HAP-1 (cell line): ENCODE measurements at regions not wholly inside any gene's neighbourhood (a gene's known extent, or its start where the extent isn't known, plus 50 kb on each side); places are given as distances from the start of the nearest gene placed in this dataset.
A peak's percentile ranks its signal among the peaks of the same experiment; 100 is the strongest.

Experiments
- DNase-seq, 2 experiments: peaks; one replicate each; pipeline ENCODE4 v3.0.0-alpha.2; 2016 to 2020; ENCODE audit warnings: low spot score in 2 of 2
- H3K27me3 ChIP-seq: fragments of 250-450 bp; sonication (Bioruptor Pico); 2 replicates; pipeline ENCODE4 v1.5.1; 2020; ENCODE audit warnings: low read depth, mild to moderate bottlenecking, moderate library complexity
- H3K36me3 ChIP-seq: fragments of 250-450 bp; sonication (Bioruptor Pico); replicated peaks from 2 replicates; pipeline ENCODE4 v1.5.1; 2020; ENCODE audit warnings: mild to moderate bottlenecking
- H3K4me1 ChIP-seq: fragments of 250-450 bp; sonication (Bioruptor Pico); 2 replicates; pipeline ENCODE4 v1.5.1; 2020; ENCODE audit warnings: mild to moderate bottlenecking
- H3K4me3 ChIP-seq: fragments of 250-450 bp; sonication (Bioruptor Pico); 2 replicates; pipeline ENCODE4 v1.5.1; 2020; ENCODE audit warnings: mild to moderate bottlenecking, moderate library complexity
- H3K9me3 ChIP-seq: fragments of 250-450 bp; sonication (Bioruptor Pico); 2 replicates; pipeline ENCODE4 v1.5.1; 2020; ENCODE audit warnings: mild to moderate bottlenecking, moderate library complexity
- in situ Hi-C: fragments of 300-500 bp; cut with MboI; formaldehyde crosslinking; loops from 3 replicates; pipeline ENCODE4 v1.14.3; 2020; ENCODE audit warnings: low sequenced_read_pairs, inconsistent platforms, mixed read lengths

- no peaks in the 10 kb centered on the region; the same call in 1 of the 2 replicates for H3K9me3 ChIP-seq
- no peaks in the 10 kb centered on the region for H3K27me3 ChIP-seq
- in situ Hi-C loops: no loop called here
- DNase-seq: no peak
- H3K4me1 ChIP-seq: no peaks in the 10 kb centered on the region
- H3K36me3 ChIP-seq: no peaks in the 10 kb centered on the region
- no peak overlapping the region for H3K4me3 ChIP-seq
These were observed 632.7 kb downstream of the RAPGEF2 start for GRCh38 chr4:159735281-159736207.

- Histone ChIP-seq H3K4me1 (no peaks in the 10 kb centered on the region), H3K4me3 (no peak overlapping the region), H3K36me3 (no peaks in the 10 kb centered on the region), H3K9me3 (no peaks in the 10 kb centered on the region; the same call in 1 of the 2 replicates), H3K27me3 (no peaks in the 10 kb centered on the region)
- in situ Hi-C loops: no loop called here
- no peak for DNase-seq
These were observed 633.5 kb downstream of the RAPGEF2 start for GRCh38 chr4:159736411-159736810.

- H3K9me3 ChIP-seq: no peaks in the 10 kb centered on the region; the same call in 1 of the 2 replicates
- no peaks in the 10 kb centered on the region for H3K36me3 ChIP-seq
- DNase-seq: no peak
- H3K4me1 ChIP-seq: no peaks in the 10 kb centered on the region
- in situ Hi-C loops: no loop called here
- H3K4me3 ChIP-seq: no peak overlapping the region
- H3K27me3 ChIP-seq: no peaks in the 10 kb centered on the region
These were observed 641.1 kb downstream of the RAPGEF2 start for GRCh38 chr4:159743971-159744370.

GRCh38 chr4:159747983-159748382 lies 645.1 kb downstream of the RAPGEF2 start:
- in situ Hi-C loops: no loop called here
- H3K27me3 ChIP-seq: no peaks in the 10 kb centered on the region
- no peak overlapping the region for H3K4me3 ChIP-seq
- no peaks in the 10 kb centered on the region for H3K4me1 ChIP-seq
- H3K9me3 ChIP-seq: no peaks in the 10 kb centered on the region
- no peak for DNase-seq
- H3K36me3 ChIP-seq: no peaks in the 10 kb centered on the region

- Histone ChIP-seq H3K4me3 (no peak overlapping the region), H3K4me1 (no peaks in the 10 kb centered on the region), H3K27me3 (no peaks in the 10 kb centered on the region), H3K9me3 (no peaks in the 10 kb centered on the region), H3K36me3 (no peaks in the 10 kb centered on the region)
- no peak for DNase-seq
- in situ Hi-C loops: no loop called here
These were observed 646.1 kb downstream of the RAPGEF2 start for GRCh38 chr4:159748834-159749444.

GRCh38 chr4:159757499-159757898 lies 654.6 kb downstream of the RAPGEF2 start:
- Histone ChIP-seq H3K27me3 (no peaks in the 10 kb centered on the region), H3K4me3 (no peak overlapping the region), H3K36me3 (no peaks in the 10 kb centered on the region), H3K4me1 (no peaks in the 10 kb centered on the region), H3K9me3 (no peaks in the 10 kb centered on the region)
- in situ Hi-C loops: no loop called here
- DNase-seq: no peak

GRCh38 chr4:159758061-159758460 lies 655.2 kb downstream of the RAPGEF2 start:
- Histone ChIP-seq H3K4me3 (no peak overlapping the region), H3K27me3 (no peaks in the 10 kb centered on the region), H3K36me3 (no peaks in the 10 kb centered on the region), H3K4me1 (no peaks in the 10 kb centered on the region), H3K9me3 (no peaks in the 10 kb centered on the region)
- DNase-seq: no peak
- in situ Hi-C loops: no loop called here

- in situ Hi-C loops: no loop called here
- Histone ChIP-seq H3K9me3 (no peaks in the 10 kb centered on the region), H3K4me3 (no peak overlapping the region), H3K36me3 (no peaks in the 10 kb centered on the region), H3K4me1 (peaks cover 4% of the 10 kb centered on the region; the same call in 1 of the 2 replicates), H3K27me3 (no peaks in the 10 kb centered on the region)
- DNase-seq: no peak
These were observed 659.8 kb downstream of the RAPGEF2 start for GRCh38 chr4:159762672-159763071.

- no peaks in the 10 kb centered on the region for H3K27me3 ChIP-seq
- in situ Hi-C loops: no loop called here
- no peaks in the 10 kb centered on the region for H3K36me3 ChIP-seq
- H3K9me3 ChIP-seq: no peaks in the 10 kb centered on the region
- no peak overlapping the region for H3K4me3 ChIP-seq
- peaks cover 4% of the 10 kb centered on the region; the same call in 1 of the 2 replicates for H3K4me1 ChIP-seq
- peak; percentile 54 to 65 for DNase-seq
These were observed 661.6 kb downstream of the RAPGEF2 start for GRCh38 chr4:159764343-159764952.

GRCh38 chr4:159765382-159765781 lies 662.5 kb downstream of the RAPGEF2 start:
- Histone ChIP-seq H3K4me3 (no peak overlapping the region), H3K4me1 (peaks cover 4% of the 10 kb centered on the region; the same call in 1 of the 2 replicates), H3K36me3 (no peaks in the 10 kb centered on the region), H3K9me3 (no peaks in the 10 kb centered on the region), H3K27me3 (no peaks in the 10 kb centered on the region)
- DNase-seq: no peak
- in situ Hi-C loops: no loop called here

- in situ Hi-C loops: no loop called here
- H3K4me3 ChIP-seq: no peak overlapping the region
- H3K4me1 ChIP-seq: peaks cover 4% of the 10 kb centered on the region; the same call in 1 of the 2 replicates
- no peaks in the 10 kb centered on the region for H3K27me3 ChIP-seq
- no peak for DNase-seq
- no peaks in the 10 kb centered on the region for H3K9me3 ChIP-seq
- no peaks in the 10 kb centered on the region for H3K36me3 ChIP-seq
These were observed 663.4 kb downstream of the RAPGEF2 start for GRCh38 chr4:159766241-159766640.

GRCh38 chr4:159767406-159767805 lies 664.5 kb downstream of the RAPGEF2 start:
- in situ Hi-C loops: no loop called here

GRCh38 chr4:159768016-159768415 lies 665.1 kb downstream of the RAPGEF2 start:
- H3K36me3 ChIP-seq: no peaks in the 10 kb centered on the region
- H3K27me3 ChIP-seq: no peaks in the 10 kb centered on the region
- in situ Hi-C loops: no loop called here
- no peak overlapping the region for H3K4me3 ChIP-seq
- peaks cover 4% of the 10 kb centered on the region; the same call in 1 of the 2 replicates for H3K4me1 ChIP-seq
- no peaks in the 10 kb centered on the region for H3K9me3 ChIP-seq
- DNase-seq: no peak

More at GRCh38 chr4:159767406-159767805, 664.5 kb downstream of the RAPGEF2 start:
- no peaks in the 10 kb centered on the region for H3K9me3 ChIP-seq
- no peak for DNase-seq
- no peak overlapping the region for H3K4me3 ChIP-seq
- no peaks in the 10 kb centered on the region for H3K36me3 ChIP-seq
- peaks cover 4% of the 10 kb centered on the region; the same call in 1 of the 2 replicates for H3K4me1 ChIP-seq
- H3K27me3 ChIP-seq: no peaks in the 10 kb centered on the region

- DNase-seq: no peak
- H3K27me3 ChIP-seq: no peaks in the 10 kb centered on the region
- in situ Hi-C loops: no loop called here
- no peak overlapping the region for H3K4me3 ChIP-seq
- H3K4me1 ChIP-seq: no peaks in the 10 kb centered on the region
- no peaks in the 10 kb centered on the region for H3K36me3 ChIP-seq
- no peaks in the 10 kb centered on the region for H3K9me3 ChIP-seq
These were observed 667.5 kb downstream of the RAPGEF2 start for GRCh38 chr4:159770401-159770800.
